ENCODE measurements at regions not wholly inside any gene's neighbourhood (a gene's known extent, or its start where the extent isn't known, plus 50 kb on each side); places are given as distances from the start of the nearest gene placed in this dataset.
"Not testable (repeated sequence)": the region's sequence is repeated elsewhere in the genome, so short reads cannot be mapped to it uniquely, and the experiment has no call there.

- DNase-seq = not testable (repeated sequence)
These were observed 71.9 kb upstream of the PRR23C start for GRCh38 chr3:139116631-139117030.

GRCh38 chr3:139117136-139117675 is 72.5 kb upstream of the PRR23C start:
- no peak for DNase-seq

- DNase-seq = no peak
These were observed 73.4 kb upstream of the PRR23C start for GRCh38 chr3:139117883-139118760.

GRCh38 chr3:139118835-139119234 is 74.1 kb upstream of the PRR23C start:
- no peak for DNase-seq

GRCh38 chr3:139119331-139120025 is 74.8 kb upstream of the PRR23C start:
- no peak for DNase-seq

GRCh38 chr3:139120086-139121056 is 75.7 kb upstream of the PRR23C start:
- DNase-seq = no peak

GRCh38 chr3:139121513-139122220 is 77.0 kb upstream of the PRR23C start:
- no peak for DNase-seq

GRCh38 chr3:139122221-139122581 is 77.5 kb upstream of the PRR23C start:
- no peak for DNase-seq

GRCh38 chr3:139122612-139123011 is 77.9 kb upstream of the PRR23C start:
- DNase-seq = no peak

- DNase-seq = peak; percentile 67
These were observed 78.8 kb upstream of the PRR23C start for GRCh38 chr3:139123377-139124095.

- no peak for DNase-seq
These were observed 79.5 kb upstream of the PRR23C start for GRCh38 chr3:139124197-139124596.

GRCh38 chr3:139127101-139127500 is 82.4 kb upstream of the PRR23C start:
- no peak for DNase-seq

- not testable (repeated sequence) for DNase-seq
These were observed 82.9 kb upstream of the PRR23C start for GRCh38 chr3:139127629-139128028.

GRCh38 chr3:139128803-139129202 is 84.1 kb upstream of the PRR23C start:
- DNase-seq = no peak

GRCh38 chr3:139129892-139130291 is 85.2 kb upstream of the PRR23C start:
- DNase-seq = no peak

GRCh38 chr3:139130390-139131140 is 85.9 kb upstream of the PRR23C start:
- DNase-seq = no peak

GRCh38 chr3:139131951-139132350 is 87.3 kb upstream of the PRR23C start:
- no peak for DNase-seq

- peak; percentile 28 for DNase-seq
These were observed 88.3 kb upstream of the PRR23C start for GRCh38 chr3:139132976-139133375.

GRCh38 chr3:139134678-139135372 is 90.1 kb upstream of the PRR23C start:
- no peak for DNase-seq

- no peak for DNase-seq
These were observed 91.0 kb upstream of the PRR23C start for GRCh38 chr3:139135657-139136056.
